ENCODE measurements at regions not wholly inside any gene's neighbourhood (a gene's known extent, or its start where the extent isn't known, plus 50 kb on each side); places are given as distances from the start of the nearest gene placed in this dataset.

- POLR2A ChIA-PET (ENCODE audit: partially characterized antibody): no interaction called here
Observed at GRCh38 chr7:69414555-69414954, 183.7 kb upstream of the AUTS2 start.

More at GRCh38 chr7:69414555-69414954, 183.7 kb upstream of the AUTS2 start:
- H3K79me2 ChIP-seq (ENCODE audit: control insufficient read depth in 1 of 2, insufficient read depth in 2 of 2, low read length in 2 of 2): no peaks in the 10 kb centered on the region
- no peak overlapping the region for H3K4me2 ChIP-seq (ENCODE audit: insufficient read depth in 1 of 2, low read depth in 2 of 2, low read length in 2 of 2)
- H3K79me1 ChIP-seq (ENCODE audit: low read depth, low read length): no peaks in the 10 kb centered on the region
- no peak overlapping the region for H2AK5ac ChIP-seq (ENCODE audit: low read depth, low read length)
- no peak overlapping the region for H3K4me3 ChIP-seq (ENCODE audit: extremely low read depth in 1 of 4, insufficient read depth in 2 of 4, low read depth in 3 of 4, low read length in 4 of 4)
- H3K4me1 ChIP-seq (replicated peaks in 1 of 4; ENCODE audit: control insufficient read depth in 3 of 4, insufficient read depth in 4 of 4, low read length in 3 of 4): no peaks in the 10 kb centered on the region
- no peak overlapping the region for H3K9ac ChIP-seq (replicated peaks in 1 of 4; ENCODE audit: extremely low read depth in 1 of 4, low read depth in 3 of 4, low read length in 3 of 4)
- no peak overlapping the region for H2BK12ac ChIP-seq (ENCODE audit: low read depth, low read length)
- no peak overlapping the region for H4K8ac ChIP-seq (ENCODE audit: extremely low read depth, insufficient read depth, low read length)
- H3K56ac ChIP-seq (replicated peaks; ENCODE audit: insufficient read length, low read depth, low read length): no peak overlapping the region
- H3K18ac ChIP-seq (ENCODE audit: extremely low read depth, low read length): no peak overlapping the region
- H2BK20ac ChIP-seq (ENCODE audit: low read length): no peak overlapping the region
- H3K23ac ChIP-seq (ENCODE audit: insufficient read length): no peak overlapping the region
- no peak overlapping the region for H3K27ac ChIP-seq (ENCODE audit: low read depth, low read length)
- H3K27me3 ChIP-seq (replicated peaks in 1 of 4; ENCODE audit: control insufficient read depth in 3 of 4, extremely low read depth in 1 of 4, insufficient read depth in 3 of 4, low read length in 3 of 4): no peaks in the 10 kb centered on the region
- H3K9me3 ChIP-seq (ENCODE audit: insufficient read depth in 2 of 2, low read depth in 1 of 2, low read length in 1 of 2): no peaks in the 10 kb centered on the region
- H3K4ac ChIP-seq (replicated peaks; ENCODE audit: insufficient read length, low read depth, low read length): no peak overlapping the region
- no peak for FAIRE-seq
- H4K91ac ChIP-seq (replicated peaks; ENCODE audit: insufficient read length, low read length): no peak overlapping the region
- no peak overlapping the region for H4K5ac ChIP-seq (ENCODE audit: insufficient read length, low read depth, low read length)
- no peaks in the 10 kb centered on the region for H3K23me2 ChIP-seq (ENCODE audit: low read depth, low read length)
- no peak overlapping the region for H2BK15ac ChIP-seq (ENCODE audit: low read length)
- WGBS, 2 experiments (ENCODE audit: extremely low coverage in 1 of 2, insufficient coverage in 1 of 2, insufficient read length in 1 of 2, insufficient replicate concordance in 2 of 2, low coverage in 1 of 2, low lambda C conversion rate in 2 of 2, missing lambda C conversion rate in 1 of 2): 85% methylated on average over 5 of the region's 5 CpGs; no CpG with 5 or more reads in 1 of the 2 experiments
- H2BK120ac ChIP-seq (replicated peaks; ENCODE audit: low read depth, low read length): no peak overlapping the region
- TF ChIP-seq ATF3 (IDR thresholded peaks at IDR 0.05; ENCODE audit: insufficient read depth, low read depth, low read length) (no peak), MAFK (IDR thresholded peaks at IDR 0.05; ENCODE audit: low read depth, low read length) (no peak), FOSL1 (IDR thresholded peaks at IDR 0.05; ENCODE audit: insufficient read depth, low read depth, low read length) (no peak), TAF7 (optimal IDR thresholded peaks at IDR 0.05; ENCODE audit: borderline replicate concordance, low read depth, low read length) (no peak), MAX (IDR thresholded peaks at IDR 0.05) (no peak), ASH2L (IDR thresholded peaks at IDR 0.05; ENCODE audit: low read length) (no peak), RXRA (IDR thresholded peaks at IDR 0.05; ENCODE audit: insufficient read depth, low read depth, low read length) (no peak), SAP30 (IDR thresholded peaks at IDR 0.05; ENCODE audit: insufficient read depth, insufficient replicate concordance, low read length) (no peak), YY1 (IDR thresholded peaks at IDR 0.05; ENCODE audit: low read depth, low read length) (no peak), RBBP5 (IDR thresholded peaks at IDR 0.05; ENCODE audit: borderline replicate concordance, low read depth, low read length) (no peak), RNF2 (IDR thresholded peaks at IDR 0.05; ENCODE audit: borderline replicate concordance, low read depth, low read length, missing control alignments, poor library complexity, severe bottlenecking) (no peak), EZH2 (IDR thresholded peaks at IDR 0.05; ENCODE audit: low read depth, low read length, severe bottlenecking) (no peak), GTF2F1 (IDR thresholded peaks at IDR 0.05; ENCODE audit: borderline replicate concordance, low read depth, low read length) (no peak)
- no peak overlapping the region for H3K14ac ChIP-seq (ENCODE audit: insufficient read length)
- no peaks in the 10 kb centered on the region for H3K36me3 ChIP-seq (ENCODE audit: control insufficient read depth in 2 of 4, insufficient read depth in 4 of 4, low read length in 3 of 4)
- no peak overlapping the region for H2AFZ ChIP-seq (ENCODE audit: low read length)
- CTCF ChIA-PET (ENCODE audit: partially characterized antibody): interaction anchor here (0.6 kb wide), 1 partner anchor 9 kb away, joined by 4 read pairs; no protein-coding TSS in a partner anchor
- no peak for DNase-seq (ENCODE audit: low read depth in 1 of 2, low spot score in 2 of 2)
- H4K20me1 ChIP-seq (replicated peaks in 1 of 2; ENCODE audit: control insufficient read depth in 1 of 2, insufficient read depth in 2 of 2, low read length in 2 of 2): no peaks in the 10 kb centered on the region
- H2BK5ac ChIP-seq (ENCODE audit: low read depth, low read length): no peak overlapping the region

Measured in H1 (cell line).